KMS-11 (cell line): ENCODE measurements at regions not wholly inside any gene's neighbourhood (a gene's known extent, or its start where the extent isn't known, plus 50 kb on each side); places are given as distances from the start of the nearest gene placed in this dataset.

Experiments
- H2AFZ ChIP-seq: fragments of 200-600 bp; sonication (generic); 2 replicates; pipeline ENCODE4 v1.6.1; 2016; ENCODE audit warnings: antibody characterized with exemption, mixed run types, low read depth
- H3K27ac ChIP-seq: fragments of 200-600 bp; sonication (generic); 2 replicates; pipeline ENCODE4 v1.6.1; 2016; ENCODE audit warnings: mild to moderate bottlenecking, mixed run types
- H3K27me3 ChIP-seq: fragments of 200-600 bp; sonication (generic); 2 replicates; pipeline ENCODE4 v1.6.1; 2017; ENCODE audit warnings: mild to moderate bottlenecking, low read depth, mixed run types, moderate library complexity; ENCODE audit not compliant: insufficient read depth
- H3K36me3 ChIP-seq: fragments of 200-600 bp; sonication (generic); 2 replicates; pipeline ENCODE4 v1.6.1; 2017; ENCODE audit warnings: mild to moderate bottlenecking, mixed run types; ENCODE audit not compliant: insufficient read depth
- H3K4me1 ChIP-seq: fragments of 200-600 bp; sonication (generic); 2 replicates; pipeline ENCODE4 v1.6.1; 2016; ENCODE audit warnings: mild to moderate bottlenecking, low read depth, mixed run types; ENCODE audit not compliant: poor library complexity, severe bottlenecking
- H3K4me2 ChIP-seq: fragments of 200-600 bp; sonication (generic); 2 replicates; pipeline ENCODE4 v1.7.0; 2016; ENCODE audit warnings: mild to moderate bottlenecking, mixed run types
- H3K4me3 ChIP-seq: fragments of 200-600 bp; sonication (generic); IDR thresholded peaks from 2 replicates; pipeline ENCODE4 v1.6.1; 2017; ENCODE audit warnings: low read depth, low read length, mixed read lengths; ENCODE audit not compliant: insufficient read depth
- H3K79me2 ChIP-seq: fragments of 200-600 bp; sonication (generic); 2 replicates; pipeline ENCODE4 v1.6.1; 2016; ENCODE audit warnings: low read depth, mixed run types; ENCODE audit not compliant: insufficient read depth
- H3K9ac ChIP-seq: fragments of 200-600 bp; sonication (generic); 2 replicates; pipeline ENCODE4 v1.6.1; 2016; ENCODE audit warnings: mild to moderate bottlenecking, mixed run types
- H4K20me1 ChIP-seq: fragments of 200-600 bp; sonication (generic); 2 replicates; pipeline ENCODE4 v1.6.1; 2016; ENCODE audit warnings: mild to moderate bottlenecking, mixed run types; ENCODE audit not compliant: insufficient read depth
- TF ChIP-seq, protein P1 (sequence below): fragments of 200-600 bp; sonication (generic); conservative IDR thresholded peaks from 2 replicates; pipeline ENCODE4 v1.6.1; 2017; ENCODE audit warnings: low read depth, mild to moderate bottlenecking, antibody characterized with exemption, low read length, moderate library complexity, mixed read lengths

DNA sequence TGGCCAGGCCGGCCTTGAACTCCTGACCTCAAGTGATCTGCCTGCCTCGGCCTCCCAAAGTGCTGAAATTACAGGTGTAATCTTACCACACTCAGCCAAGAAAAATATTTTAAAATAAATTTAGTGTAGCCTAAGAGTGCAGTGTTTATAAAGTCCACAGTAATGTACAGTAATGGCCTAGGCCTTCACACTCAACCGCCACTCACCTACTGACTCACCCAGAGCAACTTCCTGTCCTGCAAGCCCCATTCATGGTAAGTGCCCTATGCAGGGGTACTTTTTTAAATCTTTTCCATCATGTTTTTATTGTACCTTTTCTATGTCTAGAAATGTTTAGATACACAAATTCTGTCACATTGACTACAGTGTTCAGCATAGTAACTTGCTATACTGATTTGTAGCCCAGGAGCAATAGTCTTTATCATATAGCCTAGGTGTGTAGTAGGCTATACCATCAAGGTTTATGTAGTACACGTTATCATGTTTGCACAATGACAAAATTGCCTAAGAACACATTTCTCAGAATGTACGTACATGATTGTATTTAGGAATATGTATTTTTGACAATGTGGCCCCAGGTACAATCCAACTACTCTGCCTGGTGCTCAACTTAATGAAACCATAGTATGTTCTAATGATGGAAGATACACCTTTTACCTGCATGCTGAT, 455.2 kb downstream of the PCDH7 start:
- TF ChIP-seq, protein P1, sequence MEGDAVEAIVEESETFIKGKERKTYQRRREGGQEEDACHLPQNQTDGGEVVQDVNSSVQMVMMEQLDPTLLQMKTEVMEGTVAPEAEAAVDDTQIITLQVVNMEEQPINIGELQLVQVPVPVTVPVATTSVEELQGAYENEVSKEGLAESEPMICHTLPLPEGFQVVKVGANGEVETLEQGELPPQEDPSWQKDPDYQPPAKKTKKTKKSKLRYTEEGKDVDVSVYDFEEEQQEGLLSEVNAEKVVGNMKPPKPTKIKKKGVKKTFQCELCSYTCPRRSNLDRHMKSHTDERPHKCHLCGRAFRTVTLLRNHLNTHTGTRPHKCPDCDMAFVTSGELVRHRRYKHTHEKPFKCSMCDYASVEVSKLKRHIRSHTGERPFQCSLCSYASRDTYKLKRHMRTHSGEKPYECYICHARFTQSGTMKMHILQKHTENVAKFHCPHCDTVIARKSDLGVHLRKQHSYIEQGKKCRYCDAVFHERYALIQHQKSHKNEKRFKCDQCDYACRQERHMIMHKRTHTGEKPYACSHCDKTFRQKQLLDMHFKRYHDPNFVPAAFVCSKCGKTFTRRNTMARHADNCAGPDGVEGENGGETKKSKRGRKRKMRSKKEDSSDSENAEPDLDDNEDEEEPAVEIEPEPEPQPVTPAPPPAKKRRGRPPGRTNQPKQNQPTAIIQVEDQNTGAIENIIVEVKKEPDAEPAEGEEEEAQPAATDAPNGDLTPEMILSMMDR: no peak
- Histone ChIP-seq H4K20me1 (no peaks in the 10 kb centered on the region), H3K79me2 (no peaks in the 10 kb centered on the region), H3K27me3 (no peaks in the 10 kb centered on the region), H3K4me2 (no peak overlapping the region), H3K36me3 (no peaks in the 10 kb centered on the region), H3K4me3 (no peak overlapping the region), H3K9ac (no peak overlapping the region), H3K27ac (no peak overlapping the region), H2AFZ (no peak overlapping the region), H3K4me1 (no peaks in the 10 kb centered on the region)

DNA sequence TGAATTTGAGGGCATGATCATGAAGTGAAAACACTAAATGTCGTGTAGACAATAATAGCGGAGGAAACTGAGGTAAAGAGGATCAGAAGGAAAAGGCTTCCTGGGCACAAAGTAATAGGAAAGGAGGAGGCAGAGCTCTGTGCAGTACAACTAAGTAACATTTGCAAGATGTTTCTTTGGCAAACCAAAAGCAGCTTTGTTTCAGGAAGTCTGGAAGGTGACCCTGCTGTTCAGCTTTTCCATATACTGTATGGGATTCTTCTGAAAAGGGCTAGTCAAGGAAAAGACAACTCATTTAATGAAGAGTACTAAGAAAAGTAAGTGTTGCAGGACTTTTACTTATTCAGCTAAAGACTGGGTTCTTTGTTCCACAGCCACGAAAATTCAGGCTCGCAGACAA, 463.1 kb downstream of the PCDH7 start:
- Histone ChIP-seq H3K4me3 (no peak overlapping the region), H3K27ac (no peak overlapping the region), H3K36me3 (no peaks in the 10 kb centered on the region), H4K20me1 (no peaks in the 10 kb centered on the region), H2AFZ (no peak overlapping the region), H3K4me1 (peaks cover 6% of the 10 kb centered on the region), H3K27me3 (no peaks in the 10 kb centered on the region), H3K9ac (no peak overlapping the region), H3K79me2 (no peaks in the 10 kb centered on the region), H3K4me2 (no peak overlapping the region)
- TF ChIP-seq, protein P1: no peak

DNA sequence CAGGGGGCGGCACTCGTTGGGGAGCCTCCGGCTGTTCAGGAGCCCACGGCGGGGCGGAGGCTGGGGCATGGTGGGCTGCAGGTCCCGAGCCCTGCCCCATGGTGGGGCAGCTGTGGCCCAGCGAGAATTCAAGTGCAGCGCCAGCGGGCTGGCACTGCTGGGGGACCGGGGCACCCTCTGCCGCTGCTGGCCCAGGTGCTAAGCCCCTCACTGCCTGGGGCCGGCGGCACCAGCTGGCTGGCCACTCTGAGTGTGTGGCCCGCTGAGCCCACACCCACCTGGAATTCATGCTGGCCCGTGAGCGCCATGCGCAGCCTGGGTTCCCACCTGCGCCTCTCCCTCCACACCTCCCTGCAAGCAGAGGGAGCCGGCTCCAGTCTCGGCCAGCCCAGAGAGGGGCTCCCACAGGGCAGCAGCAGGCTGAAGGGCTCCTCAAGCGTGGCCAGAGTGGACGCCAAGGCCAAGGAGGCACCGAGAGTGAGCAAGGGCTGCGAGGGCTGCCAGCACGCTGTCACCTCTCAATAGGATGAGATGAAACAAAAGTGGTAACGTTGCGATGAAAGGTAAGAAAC, 464.9 kb downstream of the PCDH7 start:
- H2AFZ ChIP-seq: no peak overlapping the region
- TF ChIP-seq, protein P1: no peak
- no peaks in the 10 kb centered on the region for H3K36me3 ChIP-seq
- H3K4me3 ChIP-seq: no peak overlapping the region
- H3K4me2 ChIP-seq: no peak overlapping the region
- H4K20me1 ChIP-seq: no peaks in the 10 kb centered on the region
- H3K27me3 ChIP-seq: no peaks in the 10 kb centered on the region
- H3K27ac ChIP-seq: no peak overlapping the region
- H3K4me1 ChIP-seq: peaks cover 6% of the 10 kb centered on the region
- no peak overlapping the region for H3K9ac ChIP-seq
- H3K79me2 ChIP-seq: no peaks in the 10 kb centered on the region

DNA sequence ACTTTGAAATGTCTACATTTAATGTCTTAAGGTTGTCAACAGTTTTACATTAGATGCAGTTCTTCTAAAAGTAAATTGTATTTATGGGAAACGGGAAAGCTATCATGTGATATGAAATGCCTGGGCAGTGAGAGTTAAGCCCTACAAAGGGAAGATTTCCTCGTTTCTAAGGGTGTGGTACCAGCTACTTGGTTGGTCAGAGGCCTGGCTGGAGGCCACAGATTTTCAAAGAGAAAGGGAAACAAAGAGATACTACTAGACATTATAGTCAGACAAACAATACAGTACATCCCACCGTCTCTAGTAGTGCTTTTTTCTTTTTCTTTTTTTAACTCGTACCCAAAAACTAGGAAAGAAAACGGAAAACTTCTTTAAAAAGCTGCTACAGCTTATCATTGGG, 467.8 kb downstream of the PCDH7 start:
- H2AFZ ChIP-seq: no peak overlapping the region
- H3K27me3 ChIP-seq: no peaks in the 10 kb centered on the region
- no peak overlapping the region for H3K4me2 ChIP-seq
- no peaks in the 10 kb centered on the region for H3K36me3 ChIP-seq
- H3K4me1 ChIP-seq: no peaks in the 10 kb centered on the region
- TF ChIP-seq, protein P1: no peak
- H3K4me3 ChIP-seq: no peak overlapping the region
- H3K79me2 ChIP-seq: no peaks in the 10 kb centered on the region
- H3K9ac ChIP-seq: no peak overlapping the region
- no peaks in the 10 kb centered on the region for H4K20me1 ChIP-seq
- H3K27ac ChIP-seq: no peak overlapping the region
